ENCODE measurements at regions not wholly inside any gene's neighbourhood (a gene's known extent, or its start where the extent isn't known, plus 50 kb on each side); places are given as distances from the start of the nearest gene placed in this dataset.
"Not testable (repeated sequence)": the region's sequence is repeated elsewhere in the genome, so short reads cannot be mapped to it uniquely, and the experiment has no call there.

DNA sequence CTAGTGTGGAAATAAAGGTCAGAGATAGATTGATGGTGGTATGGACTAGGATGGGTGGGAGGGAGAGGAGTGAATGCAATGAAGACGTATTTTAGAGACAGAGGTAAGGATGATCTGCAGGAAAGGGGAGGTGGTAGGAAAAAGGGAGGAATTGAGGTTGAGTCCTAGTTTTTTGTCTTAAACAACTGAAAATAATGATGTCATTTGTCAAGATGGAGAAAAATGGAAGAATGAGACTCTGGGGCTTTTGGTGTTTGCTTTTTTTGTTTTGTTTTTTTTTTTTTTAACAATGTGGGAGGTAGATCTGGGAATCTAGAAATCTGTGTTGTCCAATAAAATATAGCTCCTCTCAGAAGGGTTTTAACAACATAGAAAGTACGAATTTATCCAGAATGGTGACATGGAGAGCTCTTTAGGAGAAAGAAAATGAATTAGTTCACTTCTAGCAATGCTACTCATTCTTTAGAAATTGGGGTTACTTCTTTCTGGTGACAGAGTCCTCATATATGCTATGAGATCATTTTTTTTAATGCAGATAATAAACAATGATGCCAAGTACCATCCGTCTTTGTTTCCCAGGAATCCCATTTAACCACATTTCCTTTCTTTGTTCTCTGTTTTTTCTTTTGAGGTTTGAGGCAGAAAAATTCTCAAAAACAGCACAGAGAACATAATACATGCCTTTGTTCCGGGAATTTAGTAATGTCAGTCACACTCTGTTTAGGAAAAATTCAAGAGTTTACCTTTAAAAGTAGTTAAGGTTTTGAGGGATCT, 225.3 kb upstream of the COX10 start:
- Histone ChIP-seq H3K9me3 (ENCODE audit: control insufficient read depth in 5 of 5, low read length in 5 of 5) (no peaks in the 10 kb centered on the region), H3K27me3 (ENCODE audit: control insufficient read depth in 5 of 5, insufficient read depth in 4 of 5, low read length in 5 of 5) (no peaks in the 10 kb centered on the region), H3K9ac (ENCODE audit: low read length in 5 of 5) (no peak overlapping the region), H3K36me3 (ENCODE audit: control insufficient read depth in 5 of 5, insufficient read depth in 5 of 5, low read length in 5 of 5) (no peaks in the 10 kb centered on the region), H3K4me1 (ENCODE audit: control insufficient read depth in 5 of 5, insufficient read depth in 5 of 5, low read length in 5 of 5) (no peaks in the 10 kb centered on the region), H3K4me3 (ENCODE audit: low read depth in 1 of 5, low read length in 5 of 5) (no peak overlapping the region), H3K27ac (ENCODE audit: low read depth, low read length) (no peak overlapping the region)

DNA sequence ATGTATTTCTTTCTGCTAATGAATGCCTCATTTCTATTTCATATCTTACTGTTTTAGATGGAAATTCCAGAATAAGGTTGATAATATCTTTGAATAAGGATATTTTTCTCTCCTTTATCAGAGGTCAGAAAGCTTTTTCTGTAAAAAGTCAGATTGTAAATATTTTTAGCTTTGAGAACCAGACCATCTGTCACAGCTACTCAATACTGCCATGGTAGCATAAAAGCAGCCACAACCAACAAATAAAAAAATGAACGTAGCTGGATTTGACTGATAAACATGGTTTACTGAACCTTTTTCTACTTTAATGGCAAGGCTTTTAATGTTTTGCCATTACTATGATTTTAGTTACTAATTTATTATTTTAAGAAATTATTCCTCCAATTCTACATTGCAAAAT, 217.4 kb upstream of the COX10 start:
- Histone ChIP-seq H3K27me3 (ENCODE audit: control insufficient read depth in 5 of 5, insufficient read depth in 4 of 5, low read length in 5 of 5) (no peaks in the 10 kb centered on the region), H3K36me3 (ENCODE audit: control insufficient read depth in 5 of 5, insufficient read depth in 5 of 5, low read length in 5 of 5) (no peaks in the 10 kb centered on the region), H3K27ac (ENCODE audit: low read depth, low read length) (no peak overlapping the region), H3K4me1 (ENCODE audit: control insufficient read depth in 5 of 5, insufficient read depth in 5 of 5, low read length in 5 of 5) (no peaks in the 10 kb centered on the region), H3K4me3 (ENCODE audit: low read depth in 1 of 5, low read length in 5 of 5) (no peak overlapping the region), H3K9ac (ENCODE audit: low read length in 5 of 5) (no peak overlapping the region), H3K9me3 (ENCODE audit: control insufficient read depth in 5 of 5, low read length in 5 of 5) (no peaks in the 10 kb centered on the region)

DNA sequence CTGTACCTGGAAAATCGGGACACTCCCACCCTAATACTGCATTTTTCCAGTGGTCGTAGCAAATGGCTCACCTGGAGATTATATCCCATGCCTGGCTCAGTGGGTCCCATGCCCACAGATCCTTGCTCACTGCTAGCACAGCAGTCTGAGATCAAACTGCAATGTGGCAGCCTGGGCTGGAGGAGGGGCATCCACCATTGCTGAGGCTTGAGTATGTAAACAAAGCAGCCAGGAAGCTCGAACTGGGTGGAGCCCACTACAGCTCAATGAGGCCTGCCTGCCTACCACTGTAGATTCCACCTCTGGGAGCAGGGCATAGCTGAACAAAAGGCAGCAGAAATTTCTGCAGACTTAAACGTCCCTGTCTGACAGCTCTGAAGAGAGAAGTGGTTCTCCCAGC, 213.6 kb upstream of the COX10 start:
- H3K4me1 ChIP-seq (ENCODE audit: control insufficient read depth in 5 of 5, insufficient read depth in 5 of 5, low read length in 5 of 5); H3K27me3 ChIP-seq (ENCODE audit: control insufficient read depth in 5 of 5, insufficient read depth in 4 of 5, low read length in 5 of 5): not testable (repeated sequence)

DNA sequence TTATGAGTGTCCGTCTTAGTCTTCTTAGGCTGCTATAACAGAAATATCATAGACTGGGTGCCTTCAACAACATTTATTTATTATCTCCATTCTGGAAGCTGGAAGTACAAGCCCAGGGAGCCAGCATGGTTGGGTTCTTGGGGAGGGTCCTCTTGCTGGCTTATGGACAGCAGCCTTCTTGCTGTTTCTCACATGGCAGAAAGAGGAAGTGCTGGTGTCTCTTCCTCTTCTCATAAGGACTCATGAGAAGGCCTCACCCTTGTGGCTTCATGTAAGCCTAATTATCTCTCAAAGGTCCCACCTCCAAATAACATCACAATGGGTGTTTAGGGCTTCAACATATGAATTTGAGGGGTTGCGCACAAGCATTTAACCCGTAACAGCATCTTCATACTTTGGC, 207.0 kb upstream of the COX10 start:
- H3K9ac ChIP-seq (ENCODE audit: low read length in 5 of 5) = no peak overlapping the region
- no peak overlapping the region for H3K27ac ChIP-seq (ENCODE audit: low read depth, low read length)
- no peaks in the 10 kb centered on the region for H3K27me3 ChIP-seq (ENCODE audit: control insufficient read depth in 5 of 5, insufficient read depth in 4 of 5, low read length in 5 of 5)
- H3K9me3 ChIP-seq (ENCODE audit: control insufficient read depth in 5 of 5, low read length in 5 of 5) = peaks cover 0 to 2% (median 0%) of the 10 kb centered on the region in 5 donors
- H3K36me3 ChIP-seq (ENCODE audit: control insufficient read depth in 5 of 5, insufficient read depth in 5 of 5, low read length in 5 of 5) = no peaks in the 10 kb centered on the region
- H3K4me3 ChIP-seq (ENCODE audit: low read depth in 1 of 5, low read length in 5 of 5) = no peak overlapping the region
- peaks cover 0 to 6% (median 0%) of the 10 kb centered on the region in 5 donors for H3K4me1 ChIP-seq (ENCODE audit: control insufficient read depth in 5 of 5, insufficient read depth in 5 of 5, low read length in 5 of 5)

More for the DNA sequence above, 213.6 kb upstream of the COX10 start:
- H3K27ac ChIP-seq (ENCODE audit: low read depth, low read length); H3K9ac ChIP-seq (ENCODE audit: low read length in 5 of 5); H3K9me3 ChIP-seq (ENCODE audit: control insufficient read depth in 5 of 5, low read length in 5 of 5); H3K36me3 ChIP-seq (ENCODE audit: control insufficient read depth in 5 of 5, insufficient read depth in 5 of 5, low read length in 5 of 5); H3K4me3 ChIP-seq (ENCODE audit: low read depth in 1 of 5, low read length in 5 of 5): not testable (repeated sequence)

DNA sequence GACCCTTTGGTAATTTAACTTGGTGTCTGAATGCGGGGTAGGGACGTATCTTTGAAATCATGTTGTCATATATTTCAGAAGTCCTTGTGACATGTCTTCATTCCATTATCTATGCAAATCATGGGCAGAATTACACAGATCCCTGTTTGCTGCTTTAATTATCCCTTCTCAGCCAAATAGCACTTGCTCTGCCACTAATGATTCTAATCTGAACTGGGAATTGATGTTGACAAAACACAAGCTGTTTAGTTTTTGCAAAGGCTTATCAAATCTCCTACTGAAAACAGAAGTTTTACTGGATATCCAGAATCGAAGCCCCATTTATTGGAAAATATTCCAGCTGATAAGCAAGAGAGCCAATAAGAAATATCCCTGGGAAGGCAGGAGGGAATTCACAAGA, 205.9 kb upstream of the COX10 start:
- Histone ChIP-seq H3K27ac (ENCODE audit: low read depth, low read length) (no peak overlapping the region), H3K36me3 (ENCODE audit: control insufficient read depth in 5 of 5, insufficient read depth in 5 of 5, low read length in 5 of 5) (no peaks in the 10 kb centered on the region), H3K4me1 (ENCODE audit: control insufficient read depth in 5 of 5, insufficient read depth in 5 of 5, low read length in 5 of 5) (peaks cover 0 to 6% (median 0%) of the 10 kb centered on the region in 5 donors), H3K9ac (ENCODE audit: low read length in 5 of 5) (no peak overlapping the region), H3K4me3 (ENCODE audit: low read depth in 1 of 5, low read length in 5 of 5) (no peak overlapping the region), H3K27me3 (ENCODE audit: control insufficient read depth in 5 of 5, insufficient read depth in 4 of 5, low read length in 5 of 5) (no peaks in the 10 kb centered on the region), H3K9me3 (ENCODE audit: control insufficient read depth in 5 of 5, low read length in 5 of 5) (peaks cover 0 to 7% (median 0%) of the 10 kb centered on the region in 5 donors)

DNA sequence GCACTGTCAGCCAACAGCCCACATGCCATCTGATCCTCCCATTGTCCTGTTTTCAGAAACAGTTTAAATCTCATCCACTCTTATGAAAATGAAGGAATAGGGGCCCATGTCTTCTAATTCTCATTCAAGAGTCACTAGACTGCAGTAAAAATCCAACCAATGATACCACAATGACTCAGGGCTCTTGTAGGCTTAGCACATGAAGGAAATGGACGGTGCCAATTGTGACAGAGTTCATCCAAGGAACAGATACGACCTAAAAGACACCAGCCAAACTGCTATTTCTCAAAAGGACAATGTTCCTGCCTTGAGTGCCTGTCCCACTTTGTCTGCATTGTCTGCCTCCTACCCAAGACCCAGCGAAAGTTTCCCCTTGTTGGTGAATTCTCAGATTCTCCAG, 204.8 kb upstream of the COX10 start:
- H3K27ac ChIP-seq (ENCODE audit: low read depth, low read length) = no peak overlapping the region
- H3K27me3 ChIP-seq (ENCODE audit: control insufficient read depth in 5 of 5, insufficient read depth in 4 of 5, low read length in 5 of 5) = no peaks in the 10 kb centered on the region
- peaks cover 0 to 6% (median 0%) of the 10 kb centered on the region in 5 donors for H3K4me1 ChIP-seq (ENCODE audit: control insufficient read depth in 5 of 5, insufficient read depth in 5 of 5, low read length in 5 of 5)
- peaks cover 0 to 7% (median 0%) of the 10 kb centered on the region in 5 donors for H3K9me3 ChIP-seq (ENCODE audit: control insufficient read depth in 5 of 5, low read length in 5 of 5)
- H3K4me3 ChIP-seq (ENCODE audit: low read depth in 1 of 5, low read length in 5 of 5) = no peak overlapping the region
- no peaks in the 10 kb centered on the region for H3K36me3 ChIP-seq (ENCODE audit: control insufficient read depth in 5 of 5, insufficient read depth in 5 of 5, low read length in 5 of 5)
- H3K9ac ChIP-seq (ENCODE audit: low read length in 5 of 5) = no peak overlapping the region

DNA sequence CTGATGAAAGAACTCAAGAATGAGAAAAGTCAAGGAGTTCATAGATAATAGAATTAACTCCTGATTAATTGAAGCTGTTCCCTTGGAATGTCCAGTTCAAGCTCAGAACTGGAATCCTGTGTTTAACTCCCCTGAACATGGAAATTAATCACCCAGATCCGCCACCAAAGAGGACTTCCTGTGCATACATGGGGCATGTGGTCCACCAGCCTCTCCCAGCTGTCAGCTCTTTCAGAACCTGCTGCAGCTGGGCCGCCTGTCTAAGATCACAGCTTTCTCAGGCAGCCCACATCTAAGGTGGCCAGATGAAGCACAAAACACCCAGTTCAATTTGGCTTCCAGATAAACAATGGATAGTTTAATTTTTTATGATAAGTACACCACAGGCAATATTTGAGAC, 203.7 kb upstream of the COX10 start:
- Histone ChIP-seq H3K4me1 (ENCODE audit: control insufficient read depth in 5 of 5, insufficient read depth in 5 of 5, low read length in 5 of 5) (peaks cover 0 to 6% (median 0%) of the 10 kb centered on the region in 5 donors), H3K27me3 (ENCODE audit: control insufficient read depth in 5 of 5, insufficient read depth in 4 of 5, low read length in 5 of 5) (no peaks in the 10 kb centered on the region), H3K9me3 (ENCODE audit: control insufficient read depth in 5 of 5, low read length in 5 of 5) (peaks cover 0 to 7% (median 0%) of the 10 kb centered on the region in 5 donors), H3K4me3 (ENCODE audit: low read depth in 1 of 5, low read length in 5 of 5) (no peak overlapping the region), H3K36me3 (ENCODE audit: control insufficient read depth in 5 of 5, insufficient read depth in 5 of 5, low read length in 5 of 5) (no peaks in the 10 kb centered on the region), H3K9ac (ENCODE audit: low read length in 5 of 5) (no peak overlapping the region), H3K27ac (ENCODE audit: low read depth, low read length) (no peak overlapping the region)

DNA sequence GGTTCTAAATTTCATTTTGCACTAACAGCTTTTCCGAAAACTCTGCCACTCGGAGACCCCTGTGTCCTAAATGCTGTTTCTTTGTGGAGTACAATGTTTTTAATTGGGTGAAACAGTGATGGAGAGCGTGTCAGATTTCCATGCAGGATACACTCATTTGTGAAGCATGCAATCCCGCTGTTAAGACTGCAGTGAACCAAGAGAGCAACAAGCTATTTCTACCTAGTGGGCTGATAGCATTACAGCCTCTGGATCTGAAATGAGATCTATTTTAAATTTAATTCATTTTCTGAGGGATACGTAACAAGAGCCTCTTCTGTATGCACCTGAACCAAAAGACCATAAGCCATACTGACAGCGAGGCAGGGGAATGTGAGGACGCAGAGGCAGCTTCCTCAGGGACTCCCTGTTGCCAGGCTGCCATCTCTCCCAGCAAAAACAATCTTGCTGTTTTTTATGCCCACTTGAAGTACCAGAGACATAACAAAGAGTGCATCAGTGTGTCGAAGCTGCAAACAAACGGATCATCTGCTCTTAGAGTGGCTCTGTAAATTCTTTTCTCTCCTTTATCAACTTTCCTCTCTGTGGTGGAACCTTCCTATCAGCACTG, 199.9 kb upstream of the COX10 start:
- Histone ChIP-seq H3K9me3 (ENCODE audit: control insufficient read depth in 5 of 5, low read length in 5 of 5) (peaks cover 0 to 7% (median 0%) of the 10 kb centered on the region in 5 donors), H3K36me3 (ENCODE audit: control insufficient read depth in 5 of 5, insufficient read depth in 5 of 5, low read length in 5 of 5) (no peaks in the 10 kb centered on the region), H3K27ac (ENCODE audit: low read depth, low read length) (no peak overlapping the region), H3K4me3 (ENCODE audit: low read depth in 1 of 5, low read length in 5 of 5) (no peak overlapping the region), H3K4me1 (ENCODE audit: control insufficient read depth in 5 of 5, insufficient read depth in 5 of 5, low read length in 5 of 5) (peaks cover 0 to 4% (median 0%) of the 10 kb centered on the region in 5 donors), H3K9ac (ENCODE audit: low read length in 5 of 5) (no peak overlapping the region), H3K27me3 (ENCODE audit: control insufficient read depth in 5 of 5, insufficient read depth in 4 of 5, low read length in 5 of 5) (no peaks in the 10 kb centered on the region)

DNA sequence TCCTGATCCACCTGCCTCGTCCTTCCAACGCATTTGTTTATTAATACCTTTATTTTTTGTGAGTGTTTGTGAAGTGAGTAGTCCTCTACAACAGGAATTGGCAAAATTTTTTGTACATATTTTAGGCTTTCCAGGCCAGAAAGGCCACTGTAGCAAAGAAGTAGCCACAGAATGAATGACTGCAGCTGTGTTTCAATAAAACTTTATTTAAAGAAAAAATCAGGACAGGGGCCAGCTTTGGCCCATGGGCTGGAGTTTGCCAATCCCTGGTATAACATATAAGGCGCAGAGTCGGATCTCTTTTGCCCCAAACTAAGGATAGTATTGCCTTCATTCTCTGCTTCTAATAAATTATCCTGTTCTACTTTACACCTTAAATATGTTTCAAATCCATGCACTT, 198.0 kb upstream of the COX10 start:
- H3K36me3 ChIP-seq (ENCODE audit: control insufficient read depth in 5 of 5, insufficient read depth in 5 of 5, low read length in 5 of 5) = no peaks in the 10 kb centered on the region
- H3K9ac ChIP-seq (ENCODE audit: low read length in 5 of 5) = no peak overlapping the region
- H3K27ac ChIP-seq (ENCODE audit: low read depth, low read length) = no peak overlapping the region
- H3K27me3 ChIP-seq (ENCODE audit: control insufficient read depth in 5 of 5, insufficient read depth in 4 of 5, low read length in 5 of 5) = no peaks in the 10 kb centered on the region
- peaks cover 0 to 7% (median 0%) of the 10 kb centered on the region in 5 donors for H3K9me3 ChIP-seq (ENCODE audit: control insufficient read depth in 5 of 5, low read length in 5 of 5)
- H3K4me3 ChIP-seq (ENCODE audit: low read depth in 1 of 5, low read length in 5 of 5) = no peak overlapping the region
- H3K4me1 ChIP-seq (ENCODE audit: control insufficient read depth in 5 of 5, insufficient read depth in 5 of 5, low read length in 5 of 5) = peaks cover 0 to 4% (median 0%) of the 10 kb centered on the region in 5 donors

DNA sequence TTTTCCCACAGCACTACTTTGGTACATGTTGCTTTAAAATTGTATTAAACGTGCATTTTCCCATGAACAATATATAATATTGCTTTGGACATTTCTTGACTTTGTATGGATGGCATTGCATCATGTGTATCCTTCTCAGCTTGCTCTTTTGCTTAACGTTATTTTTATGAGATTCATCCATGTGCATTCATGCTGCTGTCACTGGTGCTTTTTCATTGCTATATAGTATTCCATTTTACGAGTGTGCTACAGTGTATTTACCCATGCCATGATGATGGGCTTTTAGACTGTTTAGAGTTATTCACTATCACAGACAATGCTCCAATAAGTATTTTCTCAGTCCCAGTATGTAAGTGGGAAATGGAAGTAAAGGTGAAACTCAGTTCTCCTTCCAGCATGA, 195.2 kb upstream of the COX10 start:
- Histone ChIP-seq H3K9me3 (ENCODE audit: control insufficient read depth in 5 of 5, low read length in 5 of 5) (peaks cover 0 to 4% (median 0%) of the 10 kb centered on the region in 5 donors), H3K4me3 (ENCODE audit: low read depth in 1 of 5, low read length in 5 of 5) (no peak overlapping the region), H3K4me1 (ENCODE audit: control insufficient read depth in 5 of 5, insufficient read depth in 5 of 5, low read length in 5 of 5) (peaks cover 0 to 4% (median 0%) of the 10 kb centered on the region in 5 donors), H3K27ac (ENCODE audit: low read depth, low read length) (no peak overlapping the region), H3K9ac (ENCODE audit: low read length in 5 of 5) (no peak overlapping the region), H3K27me3 (ENCODE audit: control insufficient read depth in 5 of 5, insufficient read depth in 4 of 5, low read length in 5 of 5) (no peaks in the 10 kb centered on the region), H3K36me3 (ENCODE audit: control insufficient read depth in 5 of 5, insufficient read depth in 5 of 5, low read length in 5 of 5) (no peaks in the 10 kb centered on the region)
